IMR-90 (cell line): ENCODE measurements at regions not wholly inside any gene's neighbourhood (a gene's known extent, or its start where the extent isn't known, plus 50 kb on each side); places are given as distances from the start of the nearest gene placed in this dataset.

Experiments used
- ATAC-seq: fragments of 200-7000 bp; cut with Tn5 transposase; 2 replicates; pipeline ENCODE4 v1.9.1; 2020; ENCODE audit warnings: low read depth, mild to moderate bottlenecking, moderate library complexity
- BruUV-seq: library from RNA; stranded (reverse); fragments of 400-500 nt; replicated peaks from 2 replicates; lab custom pipeline; 2021; lab: Mats Ljungman, UMichigan
- CTCF ChIA-PET: fragments of 300-600 bp; formaldehyde crosslinking; extraction: SDS; loops from one replicate; lab custom pipeline; 2021; ENCODE audit warnings: antibody characterized with exemption; lab: Yijun Ruan, JAX
- POLR2A ChIA-PET: fragments of 300-600 bp; sonication (Branson Sonifier 250); formaldehyde crosslinking; loops from one replicate; lab custom pipeline; 2022; ENCODE audit warnings: antibody characterized with exemption; ENCODE audit not compliant: unreplicated experiment; lab: Charles Lee
- DNase-seq: peaks from one replicate; pipeline ENCODE4 v3.0.0; 2013
- H2AFZ ChIP-seq: replicated peaks from 2 replicates; pipeline ENCODE3; 2013; ENCODE audit warnings: low read length, mild to moderate bottlenecking; ENCODE audit not compliant: poor library complexity
- H2AK5ac ChIP-seq: 2 replicates; pipeline ENCODE4 v1.6.1; 2013; ENCODE audit warnings: low read depth, low read length, inconsistent platforms
- H2AK9ac ChIP-seq: replicated peaks from 2 replicates; pipeline ENCODE3; 2013; ENCODE audit warnings: mild to moderate bottlenecking, low read depth, low read length, moderate library complexity; ENCODE audit not compliant: poor library complexity
- H2BK120ac ChIP-seq: 2 replicates; pipeline ENCODE4 v1.6.1; 2013; ENCODE audit warnings: low read depth, low read length, inconsistent platforms
- H2BK15ac ChIP-seq: 3 replicates; pipeline ENCODE4 v1.6.1; 2013; ENCODE audit warnings: low read depth, low read length, inconsistent platforms
- H2BK20ac ChIP-seq: 2 replicates; pipeline ENCODE4 v1.6.1; 2013; ENCODE audit warnings: low read depth, mild to moderate bottlenecking, inconsistent platforms, low read length, moderate library complexity
- H2BK5ac ChIP-seq: 2 replicates; pipeline ENCODE4 v1.6.1; 2013; ENCODE audit warnings: mild to moderate bottlenecking, low read depth, low read length, inconsistent platforms; ENCODE audit not compliant: poor library complexity, severe bottlenecking
- H3K14ac ChIP-seq: replicated peaks from 2 replicates; pipeline ENCODE4 v1.6.1; 2013; ENCODE audit warnings: low read depth, low read length, inconsistent platforms
- H3K18ac ChIP-seq: 2 replicates; pipeline ENCODE4 v1.6.1; 2013; ENCODE audit warnings: low read depth, low read length, control low read depth
- H3K23ac ChIP-seq: 2 replicates; pipeline ENCODE4 v1.6.1; 2013; ENCODE audit warnings: low read depth, low read length, inconsistent platforms
- H3K27ac ChIP-seq: 2 replicates; pipeline ENCODE4 v1.5.1; 2013; ENCODE audit warnings: mild to moderate bottlenecking, control low read depth, low read length; ENCODE audit not compliant: insufficient read depth
- H3K27me3 ChIP-seq: 2 replicates; pipeline ENCODE4 v1.6.1; 2013; ENCODE audit warnings: low read length; ENCODE audit not compliant: control insufficient read depth, insufficient read depth
- H3K36me3 ChIP-seq: 2 replicates; pipeline ENCODE4 v1.6.1; 2013; ENCODE audit warnings: low read length, mixed read lengths; ENCODE audit not compliant: control insufficient read depth, insufficient read depth
- H3K4ac ChIP-seq: 2 replicates; pipeline ENCODE4 v1.6.1; 2013; ENCODE audit warnings: low read depth, low read length, inconsistent platforms
- H3K4me1 ChIP-seq: 2 replicates; pipeline ENCODE4 v1.6.1; 2013; ENCODE audit warnings: low read length, mixed read lengths; ENCODE audit not compliant: control insufficient read depth, insufficient read depth
- H3K4me2 ChIP-seq: 2 replicates; pipeline ENCODE4 v1.6.1; 2013; ENCODE audit warnings: low read depth, mild to moderate bottlenecking, control low read depth, low read length, moderate library complexity
- H3K4me3 ChIP-seq: 2 replicates; pipeline ENCODE4 v1.5.1; 2013; ENCODE audit warnings: low read depth, mild to moderate bottlenecking, control low read depth, low read length, moderate library complexity; ENCODE audit not compliant: insufficient read depth
- H3K56ac ChIP-seq: 2 replicates; pipeline ENCODE4 v1.6.1; 2013; ENCODE audit warnings: low read length, inconsistent platforms; ENCODE audit not compliant: insufficient read depth; ENCODE audit errors: extremely low read depth
- H3K79me1 ChIP-seq, 2 experiments: 2 replicates each; pipeline ENCODE4 v1.6.1; 2013; ENCODE audit warnings: low read length in 2 of 2, inconsistent platforms in 1 of 2, low read depth in 1 of 2
- H3K9ac ChIP-seq: 2 replicates; pipeline ENCODE4 v1.6.1; 2013; ENCODE audit warnings: low read depth, low read length, control low read depth
- H3K9me1 ChIP-seq: 2 replicates; pipeline ENCODE4 v1.6.1; 2013; ENCODE audit warnings: low read length, inconsistent platforms; ENCODE audit not compliant: insufficient read depth
- H3K9me3 ChIP-seq: 2 replicates; pipeline ENCODE4 v1.6.1; 2013; ENCODE audit warnings: low read length; ENCODE audit not compliant: control insufficient read depth, insufficient read depth
- H4K20me1 ChIP-seq: 2 replicates; pipeline ENCODE4 v1.6.1; 2013; ENCODE audit warnings: low read length, inconsistent platforms; ENCODE audit not compliant: insufficient read depth
- H4K5ac ChIP-seq: 2 replicates; pipeline ENCODE4 v1.6.1; 2013; ENCODE audit warnings: mild to moderate bottlenecking, low read depth, low read length, control low read depth
- H4K8ac ChIP-seq, 2 experiments: 2 replicates each; pipeline ENCODE4 v1.6.1; 2013; ENCODE audit warnings: low read depth in 2 of 2, low read length in 2 of 2, control low read depth in 1 of 2, inconsistent platforms in 1 of 2
- H4K91ac ChIP-seq: 2 replicates; pipeline ENCODE4 v1.6.1; 2013; ENCODE audit warnings: low read depth, low read length, inconsistent platforms; ENCODE audit not compliant: insufficient read depth
- BHLHE40 ChIP-seq: fragments of 150-350 bp; IDR thresholded peaks from 2 replicates; pipeline ENCODE4 v1.6.1; 2016; ENCODE audit warnings: mild to moderate bottlenecking, low read depth, low read length
- ELK1 ChIP-seq: fragments of 150-350 bp; IDR thresholded peaks from 2 replicates; pipeline ENCODE4 v1.6.1; 2016; ENCODE audit warnings: low read depth, mild to moderate bottlenecking, low read length, moderate library complexity, borderline replicate concordance
- MAZ ChIP-seq: IDR thresholded peaks from 2 replicates; pipeline ENCODE4 v1.6.1; 2012; ENCODE audit warnings: low read depth, mild to moderate bottlenecking, low read length, improper control_type of control experiment, moderate library complexity, borderline replicate concordance
- MXI1 ChIP-seq: IDR thresholded peaks from 2 replicates; pipeline ENCODE4 v1.6.1; 2012; ENCODE audit warnings: low read depth, mild to moderate bottlenecking, low read length, moderate library complexity, borderline replicate concordance
- NFE2L2 ChIP-seq: fragments of 150-350 bp; IDR thresholded peaks from 2 replicates; pipeline ENCODE4 v1.6.1; 2016; ENCODE audit warnings: low read depth, mild to moderate bottlenecking, low read length
- RCOR1 ChIP-seq: IDR thresholded peaks from 2 replicates; pipeline ENCODE4 v1.6.1; 2012; ENCODE audit warnings: mild to moderate bottlenecking, low read length, improper control_type of control experiment; ENCODE audit not compliant: insufficient replicate concordance
- RFX5 ChIP-seq: IDR thresholded peaks from 2 replicates; pipeline ENCODE4 v1.8.0; 2012; ENCODE audit warnings: low read depth, mild to moderate bottlenecking, low read length, moderate library complexity
- SMC3 ChIP-seq: fragments of 150-350 bp; IDR thresholded peaks from 2 replicates; pipeline ENCODE4 v1.6.1; 2016; ENCODE audit warnings: low read depth, mild to moderate bottlenecking, antibody characterized with exemption, low read length, moderate library complexity
- USF2 ChIP-seq: fragments of 150-350 bp; IDR thresholded peaks from 2 replicates; pipeline ENCODE4 v1.6.1; 2017; ENCODE audit warnings: mild to moderate bottlenecking, antibody characterized with exemption, low read length, low read depth
- WGBS, 2 experiments: methylation state at CpG; one replicate each; pipeline versions ENCODE4 v1.1.5 to v1.1.7; 2013; ENCODE audit warnings: missing lambda C conversion rate in 2 of 2; ENCODE audit not compliant: insufficient read length in 1 of 2; ENCODE audit errors: extremely low coverage in 2 of 2; 5-methylcytosine and 5-hydroxymethylcytosine counted together
- dilution Hi-C: fragments of 300-500 bp; cut with HindIII; formaldehyde crosslinking; loops from one replicate; pipeline ENCODE4 v1.14.3; 2018; ENCODE audit warnings: low sequenced_read_pairs; ENCODE audit not compliant: unreplicated experiment
- in situ Hi-C: fragments of 300-500 bp; cut with MboI; formaldehyde crosslinking; loops from 3 replicates; pipeline ENCODE4 v1.14.3; 2019; ENCODE audit warnings: low sequenced_read_pairs, inconsistent platforms, mixed read lengths
- intact Hi-C: fragments of 100-400 bp; cut with micrococcal nuclease; formaldehyde crosslinking; loops from 2 replicates; pipeline ENCODE4 v1.10.0; 2022

- H3K9ac ChIP-seq, result no peak overlapping the region
- H4K91ac ChIP-seq, result no peak overlapping the region
- no peaks in the 10 kb centered on the region for H4K20me1 ChIP-seq
- H3K4me1 ChIP-seq, result no peaks in the 10 kb centered on the region
- no peak overlapping the region for H2BK15ac ChIP-seq
- H3K23ac ChIP-seq, result no peak overlapping the region
- no peak overlapping the region for H2BK5ac ChIP-seq
- H2AFZ ChIP-seq, result no peak overlapping the region
- H3K14ac ChIP-seq, result no peak overlapping the region
- H2BK120ac ChIP-seq, result no peak overlapping the region
- no peak overlapping the region for H3K4me3 ChIP-seq
- no CpG with 5 or more reads among the region's 1 CpG for WGBS, 2 experiments
- no peak overlapping the region for H3K27ac ChIP-seq
- dilution Hi-C loops, result no loop called here
- H3K9me3 ChIP-seq, result 0 out of 2 replicates have a peak, but pooled peaks cover 2% of the 10 kb centered on the region
- no peak overlapping the region for H3K18ac ChIP-seq
- POLR2A ChIA-PET, result no interaction called here
- no peak overlapping the region for H3K4ac ChIP-seq
- H2BK20ac ChIP-seq, result no peak overlapping the region
- H2AK5ac ChIP-seq, result no peak overlapping the region
- intact Hi-C loops, result no loop called here
- CTCF ChIA-PET, result no interaction called here
- H3K36me3 ChIP-seq, result no peaks in the 10 kb centered on the region
- no peak for ATAC-seq
- H3K27me3 ChIP-seq, result no peaks in the 10 kb centered on the region
- TF ChIP-seq MXI1, result no peak
- no peak for TF ChIP-seq RCOR1
- TF ChIP-seq BHLHE40, result no peak
- TF ChIP-seq NFE2L2, result no peak
- no peak for TF ChIP-seq USF2
- no peak for TF ChIP-seq RFX5
- TF ChIP-seq MAZ, result no peak
- TF ChIP-seq SMC3, result no peak
- TF ChIP-seq ELK1, result no peak
- H3K4me2 ChIP-seq, result no peak overlapping the region
- H3K56ac ChIP-seq, result no peak overlapping the region
- H3K9me1 ChIP-seq, result no peaks in the 10 kb centered on the region
- no peaks in the 10 kb centered on the region for H3K79me1 ChIP-seq
- in situ Hi-C loops, result no loop called here
- no TSS peak for BruUV-seq
- H2AK9ac ChIP-seq, result no peak overlapping the region
- H4K5ac ChIP-seq, result no peak overlapping the region
- H4K8ac ChIP-seq, result no peak overlapping the region
- DNase-seq, result no peak
These were observed 55.2 kb upstream of the IRX5 start for GRCh38 chr16:54875443-54875842.
